DOHH2 (cell line): ENCODE measurements at regions not wholly inside any gene's neighbourhood (a gene's known extent, or its start where the extent isn't known, plus 50 kb on each side); places are given as distances from the start of the nearest gene placed in this dataset.

Experiments
- EZH2phosphoT487 ChIP-seq: fragments of 200-600 bp; sonication (generic); IDR thresholded peaks from 2 replicates; pipeline ENCODE4 v1.6.1; 2017; ENCODE audit warnings: borderline replicate concordance, mild to moderate bottlenecking, antibody characterized with exemption, low read length, moderate library complexity, mixed read lengths
- TF ChIP-seq, protein P1 (sequence below): fragments of 200-600 bp; sonication (generic); IDR thresholded peaks from one replicate; pipeline ENCODE4 v1.5.1; 2014; ENCODE audit warnings: antibody characterized with exemption, mild to moderate bottlenecking, low read depth, low read length; ENCODE audit not compliant: poor library complexity, severe bottlenecking

- TF ChIP-seq, protein P1, sequence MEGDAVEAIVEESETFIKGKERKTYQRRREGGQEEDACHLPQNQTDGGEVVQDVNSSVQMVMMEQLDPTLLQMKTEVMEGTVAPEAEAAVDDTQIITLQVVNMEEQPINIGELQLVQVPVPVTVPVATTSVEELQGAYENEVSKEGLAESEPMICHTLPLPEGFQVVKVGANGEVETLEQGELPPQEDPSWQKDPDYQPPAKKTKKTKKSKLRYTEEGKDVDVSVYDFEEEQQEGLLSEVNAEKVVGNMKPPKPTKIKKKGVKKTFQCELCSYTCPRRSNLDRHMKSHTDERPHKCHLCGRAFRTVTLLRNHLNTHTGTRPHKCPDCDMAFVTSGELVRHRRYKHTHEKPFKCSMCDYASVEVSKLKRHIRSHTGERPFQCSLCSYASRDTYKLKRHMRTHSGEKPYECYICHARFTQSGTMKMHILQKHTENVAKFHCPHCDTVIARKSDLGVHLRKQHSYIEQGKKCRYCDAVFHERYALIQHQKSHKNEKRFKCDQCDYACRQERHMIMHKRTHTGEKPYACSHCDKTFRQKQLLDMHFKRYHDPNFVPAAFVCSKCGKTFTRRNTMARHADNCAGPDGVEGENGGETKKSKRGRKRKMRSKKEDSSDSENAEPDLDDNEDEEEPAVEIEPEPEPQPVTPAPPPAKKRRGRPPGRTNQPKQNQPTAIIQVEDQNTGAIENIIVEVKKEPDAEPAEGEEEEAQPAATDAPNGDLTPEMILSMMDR: no peak
- no peak for TF ChIP-seq EZH2phosphoT487
Measured at GRCh38 chr4:38426532-38426931, 237.5 kb upstream of the KLF3 start.
